Right lobe of liver (tissue), 4 donors: ENCODE measurements at regions not wholly inside any gene's neighbourhood (a gene's known extent, or its start where the extent isn't known, plus 50 kb on each side); places are given as distances from the start of the nearest gene placed in this dataset.

Experiments used
- CTCF ChIP-seq, 4 donors: fragments of 200-600 bp in 3 of 4; fragments of 450-650 bp in 1 of 4; IDR thresholded peaks; one replicate each; pipeline versions ENCODE4 v1.5.1 to v1.8.0; 2016 to 2022; ENCODE audit warnings: antibody characterized with exemption in 4 of 4, mild to moderate bottlenecking in 2 of 4
- POLR2A ChIP-seq: fragments of 450-650 bp; IDR thresholded peaks from one replicate; pipeline ENCODE4 v1.6.1; 2017; ENCODE audit warnings: antibody characterized with exemption, mild to moderate bottlenecking
- donor health status: DM: no; HTN: no; CAD: no.
- donor health status: DM: no; HTN: no; CAD: no.
- donor health status: DM: no; HTN: yes; CAD: no.

- TF ChIP-seq CTCF (IDR thresholded peaks at IDR 0.05) (no peak), POLR2A (no peak)
Measured at GRCh38 chr6:14448246-14448645, 330.7 kb downstream of the CD83 start.
